BE2C (cell line): ENCODE measurements at regions not wholly inside any gene's neighbourhood (a gene's known extent, or its start where the extent isn't known, plus 50 kb on each side); places are given as distances from the start of the nearest gene placed in this dataset.

Experiments used
- DNase-seq: peaks from one replicate; pipeline ENCODE4 v3.0.0-alpha.2; 2020
- H3K27me3 ChIP-seq: fragments of 250-450 bp; sonication (Bioruptor Pico); 2 replicates; pipeline ENCODE4 v1.5.1; 2020; ENCODE audit warnings: mild to moderate bottlenecking
- H3K36me3 ChIP-seq: fragments of 250-450 bp; sonication (Bioruptor Pico); 2 replicates; pipeline ENCODE4 v1.5.1; 2020; ENCODE audit warnings: mild to moderate bottlenecking
- H3K4me1 ChIP-seq: fragments of 250-450 bp; sonication (Bioruptor Pico); 2 replicates; pipeline ENCODE4 v1.5.1; 2020
- H3K4me3 ChIP-seq: 2 replicates; pipeline ENCODE4 v1.5.1; 2011; ENCODE audit warnings: low read depth, low read length
- H3K9me3 ChIP-seq: fragments of 250-450 bp; sonication (Bioruptor Pico); 2 replicates; pipeline ENCODE4 v1.5.1; 2020
- CTCF ChIP-seq: IDR thresholded peaks from 2 replicates; pipeline ENCODE4 v1.5.1; 2012; ENCODE audit warnings: mild to moderate bottlenecking, low read depth, low read length

DNA sequence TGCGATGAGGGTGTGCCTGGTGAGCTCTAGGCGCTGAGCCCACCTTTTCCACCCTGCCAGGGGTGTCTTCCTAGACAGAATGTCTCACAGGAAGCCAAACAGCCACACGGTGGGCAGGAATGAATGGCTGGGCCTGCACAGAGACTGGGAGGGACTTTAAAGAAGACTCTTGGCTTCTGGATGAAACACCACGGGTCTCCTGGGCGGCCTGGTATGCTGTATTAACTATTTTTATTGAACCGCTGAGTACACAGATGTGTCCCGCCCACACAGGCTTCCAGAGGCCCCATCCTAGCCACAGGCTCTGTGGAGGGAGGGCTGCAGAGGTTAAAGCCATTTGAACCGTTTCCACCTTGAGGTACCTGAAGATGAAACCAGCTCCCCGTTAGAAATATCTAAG lies 115.2 kb upstream of the CXCL14 start:
- Histone ChIP-seq H3K36me3 (no peaks in the 10 kb centered on the region), H3K9me3 (no peaks in the 10 kb centered on the region), H3K4me3 (no peak overlapping the region), H3K27me3 (peaks cover 4% of the 10 kb centered on the region), H3K4me1 (no peaks in the 10 kb centered on the region)
- TF ChIP-seq CTCF = no peak
- no peak for DNase-seq

DNA sequence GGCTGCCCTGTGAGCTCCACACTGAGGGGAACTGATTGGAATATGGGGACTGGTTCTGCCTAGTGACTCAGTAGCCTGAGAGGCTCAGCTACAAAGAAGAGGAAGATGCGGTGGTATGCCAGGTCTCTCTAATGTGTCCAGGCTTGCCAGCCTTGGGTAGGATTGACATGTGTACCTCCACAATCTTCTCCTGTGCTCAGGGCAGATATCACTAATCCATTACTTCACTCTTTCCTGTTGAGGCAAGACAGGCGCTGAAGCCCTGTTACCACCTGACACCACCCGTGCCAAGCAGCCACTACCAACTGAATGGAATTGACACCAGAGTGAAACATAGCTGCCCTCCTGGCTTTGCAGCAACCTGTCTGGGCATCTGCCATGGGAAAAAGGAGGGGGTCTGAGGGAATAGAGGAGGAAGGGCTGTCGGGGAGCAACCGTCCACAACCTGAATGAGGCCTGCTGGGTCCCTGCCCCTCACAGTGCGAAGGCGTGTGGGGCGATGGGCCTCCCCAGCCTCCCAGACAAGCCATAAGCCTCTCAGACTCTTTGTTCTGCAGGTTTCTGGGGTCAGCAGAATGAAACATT lies 114.7 kb upstream of the CXCL14 start:
- DNase-seq = no peak
- no peaks in the 10 kb centered on the region for H3K4me1 ChIP-seq
- H3K9me3 ChIP-seq = no peaks in the 10 kb centered on the region
- H3K4me3 ChIP-seq = no peak overlapping the region
- peaks cover 4% of the 10 kb centered on the region for H3K27me3 ChIP-seq
- no peak for TF ChIP-seq CTCF
- no peaks in the 10 kb centered on the region for H3K36me3 ChIP-seq

DNA sequence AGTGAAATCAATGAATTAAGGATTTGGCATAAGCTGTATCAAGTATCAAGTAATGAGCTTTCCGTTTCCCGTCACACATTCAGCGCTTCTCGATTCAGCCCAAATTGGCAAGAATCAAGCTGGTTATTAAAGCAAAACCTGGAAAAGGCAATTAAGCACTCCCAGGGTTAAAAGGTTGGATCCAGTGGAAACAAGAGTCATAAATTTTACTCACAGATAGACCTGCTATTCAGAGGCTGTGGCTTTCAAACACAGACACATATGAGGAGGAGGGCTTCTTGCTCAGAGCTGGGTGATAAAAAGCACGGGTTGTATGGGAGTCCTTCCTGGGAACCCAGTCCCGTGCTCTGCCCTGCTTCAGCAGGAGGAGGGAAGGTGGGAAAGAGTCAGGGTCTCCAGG lies 112.3 kb upstream of the CXCL14 start:
- TF ChIP-seq CTCF = no peak
- peaks cover 4% of the 10 kb centered on the region for H3K27me3 ChIP-seq
- H3K4me3 ChIP-seq = no peak overlapping the region
- no peaks in the 10 kb centered on the region for H3K4me1 ChIP-seq
- DNase-seq = no peak
- H3K9me3 ChIP-seq = no peaks in the 10 kb centered on the region
- no peaks in the 10 kb centered on the region for H3K36me3 ChIP-seq

GRCh38 chr5:135690466-135690865 lies 111.7 kb upstream of the CXCL14 start:
- Histone ChIP-seq H3K9me3 (no peaks in the 10 kb centered on the region), H3K27me3 (peaks cover 4% of the 10 kb centered on the region), H3K4me1 (no peaks in the 10 kb centered on the region), H3K36me3 (no peaks in the 10 kb centered on the region), H3K4me3 (no peak overlapping the region)
- no peak for DNase-seq
- no peak for TF ChIP-seq CTCF

GRCh38 chr5:135689506-135689905 lies 110.7 kb upstream of the CXCL14 start:
- H3K4me3 ChIP-seq = no peak overlapping the region
- no peak for DNase-seq
- peaks cover 4% of the 10 kb centered on the region for H3K27me3 ChIP-seq
- H3K36me3 ChIP-seq = no peaks in the 10 kb centered on the region
- no peaks in the 10 kb centered on the region for H3K9me3 ChIP-seq
- no peaks in the 10 kb centered on the region for H3K4me1 ChIP-seq
- no peak for TF ChIP-seq CTCF

DNA sequence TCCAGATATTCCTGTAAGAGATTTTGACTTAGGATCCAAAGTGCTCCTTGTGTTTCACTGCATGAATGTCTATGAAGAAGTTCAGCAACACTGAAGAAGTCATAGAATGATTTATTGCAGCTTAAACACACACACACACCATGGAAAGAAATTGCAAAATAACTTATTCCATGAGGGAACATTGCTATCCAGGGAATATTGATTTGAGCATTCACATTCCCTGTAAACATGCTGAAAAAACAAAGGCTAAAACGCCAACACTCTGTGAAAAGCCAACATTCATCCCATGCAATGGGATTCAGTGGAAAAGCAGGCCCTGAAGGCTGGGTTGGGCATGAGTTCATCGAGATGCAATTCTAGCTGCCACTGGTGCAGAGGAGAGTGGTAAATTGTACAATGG lies 109.6 kb upstream of the CXCL14 start:
- Histone ChIP-seq H3K36me3 (no peaks in the 10 kb centered on the region), H3K9me3 (no peaks in the 10 kb centered on the region), H3K4me3 (no peak overlapping the region), H3K4me1 (no peaks in the 10 kb centered on the region), H3K27me3 (peaks cover 4% of the 10 kb centered on the region)
- TF ChIP-seq CTCF = no peak
- DNase-seq = no peak
